Erythroblast (primary cell): ENCODE measurements at regions not wholly inside any gene's neighbourhood (a gene's known extent, or its start where the extent isn't known, plus 50 kb on each side); places are given as distances from the start of the nearest gene placed in this dataset.

Source experiments
- DNase-seq, 2 experiments: peaks; one replicate each; lab custom pipeline; 2025; lab: John Stamatoyannopoulos, UW
- GATA1 ChIP-seq: IDR thresholded peaks from 2 replicates; pipeline ENCODE4 v1.6.1; 2011; ENCODE audit warnings: low read depth, mild to moderate bottlenecking, control low read depth, low read length, moderate library complexity
- POLR2A ChIP-seq: IDR thresholded peaks from 2 replicates; pipeline ENCODE4 v1.6.1; 2011; ENCODE audit warnings: mild to moderate bottlenecking, low read length

DNA sequence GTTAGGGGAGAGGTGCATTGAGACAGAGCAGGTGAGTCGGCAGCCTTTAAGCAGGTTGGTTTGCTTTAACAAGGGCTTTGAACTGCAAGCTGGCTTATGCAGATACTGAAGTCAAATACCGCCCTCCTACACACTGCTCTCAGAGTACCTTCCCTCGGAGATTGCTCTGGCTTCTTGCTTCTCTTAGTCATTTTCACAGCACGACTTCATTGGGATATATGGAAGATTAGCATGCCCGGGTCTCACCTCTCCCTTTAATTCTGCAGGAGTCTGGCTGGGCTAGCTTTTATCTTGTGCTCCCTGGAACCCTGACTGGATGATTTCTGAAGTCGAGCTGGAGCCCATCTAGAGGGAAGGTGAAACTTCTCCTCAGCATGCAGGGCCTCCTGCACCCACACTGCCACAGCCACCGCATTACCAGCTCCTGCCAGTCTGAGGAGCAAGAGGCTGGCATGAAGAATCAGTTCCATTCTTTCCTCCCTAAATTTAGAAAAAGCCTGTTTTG is 395.5 kb upstream of the HNRNPA3 start:
- DNase-seq: no peak
- TF ChIP-seq GATA1 (no peak), POLR2A (no peak)

DNA sequence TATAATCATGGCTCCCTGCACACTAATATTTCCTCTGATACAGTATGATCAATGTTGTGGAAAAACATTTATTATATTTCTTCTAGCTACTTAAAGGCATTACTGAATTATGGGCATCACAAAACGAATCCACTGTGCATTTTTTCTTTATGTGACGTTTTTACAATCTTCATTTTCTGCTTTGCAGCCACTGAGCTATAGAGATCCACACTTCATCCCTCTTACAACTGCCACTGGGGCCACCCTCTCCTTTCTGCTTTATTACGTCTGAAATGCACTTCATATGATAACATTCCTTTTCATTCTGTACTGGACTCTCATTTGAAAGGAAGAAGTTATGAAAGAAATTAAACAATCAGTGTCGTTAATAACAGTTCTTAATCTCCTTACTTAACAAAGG is 394.5 kb upstream of the HNRNPA3 start:
- TF ChIP-seq POLR2A (no peak), GATA1 (no peak)
- no peak for DNase-seq

DNA sequence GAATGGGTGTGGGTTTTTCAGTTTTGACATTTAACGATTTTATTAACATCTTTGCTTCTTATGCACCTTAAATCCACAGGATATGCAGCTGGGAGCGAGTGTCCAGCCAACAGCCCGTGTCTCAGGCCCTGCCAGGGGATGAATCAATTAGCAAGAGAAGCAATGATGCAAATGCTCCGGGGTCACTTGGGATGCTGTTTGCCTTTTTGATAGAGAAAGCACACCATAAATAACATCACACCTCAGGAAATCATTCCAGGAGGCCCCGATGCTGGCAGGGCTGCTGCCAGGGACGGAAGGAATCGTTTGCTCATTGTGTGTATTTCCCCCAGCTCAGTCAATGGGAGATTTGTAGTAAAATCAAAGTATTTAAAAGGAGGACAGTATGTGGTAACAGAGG is 394.0 kb upstream of the HNRNPA3 start:
- DNase-seq: no peak

DNA sequence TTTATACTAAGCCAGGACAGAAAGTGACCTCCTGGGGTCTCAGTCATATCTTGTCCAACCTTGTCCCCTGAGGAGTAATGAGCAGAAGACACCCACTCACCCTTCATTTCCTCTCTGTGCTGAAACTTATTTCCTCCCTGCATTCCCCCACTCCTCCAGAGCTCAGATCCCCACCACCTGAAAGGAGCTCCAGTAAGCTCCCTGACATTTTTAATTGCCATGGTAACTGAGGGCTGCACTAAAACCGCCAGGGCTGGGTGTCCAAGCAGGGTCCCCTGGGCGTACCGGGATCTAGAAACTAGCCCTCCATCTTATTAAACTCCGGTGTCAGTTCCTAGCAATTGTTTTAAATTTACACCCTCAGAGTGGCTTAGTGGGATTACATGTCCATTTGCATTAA is 393.3 kb upstream of the HNRNPA3 start:
- DNase-seq: no peak
- TF ChIP-seq GATA1 (no peak), POLR2A (no peak)

More for the DNA sequence above, 394.0 kb upstream of the HNRNPA3 start:
- no peak for TF ChIP-seq GATA1
- no peak for TF ChIP-seq POLR2A

DNA sequence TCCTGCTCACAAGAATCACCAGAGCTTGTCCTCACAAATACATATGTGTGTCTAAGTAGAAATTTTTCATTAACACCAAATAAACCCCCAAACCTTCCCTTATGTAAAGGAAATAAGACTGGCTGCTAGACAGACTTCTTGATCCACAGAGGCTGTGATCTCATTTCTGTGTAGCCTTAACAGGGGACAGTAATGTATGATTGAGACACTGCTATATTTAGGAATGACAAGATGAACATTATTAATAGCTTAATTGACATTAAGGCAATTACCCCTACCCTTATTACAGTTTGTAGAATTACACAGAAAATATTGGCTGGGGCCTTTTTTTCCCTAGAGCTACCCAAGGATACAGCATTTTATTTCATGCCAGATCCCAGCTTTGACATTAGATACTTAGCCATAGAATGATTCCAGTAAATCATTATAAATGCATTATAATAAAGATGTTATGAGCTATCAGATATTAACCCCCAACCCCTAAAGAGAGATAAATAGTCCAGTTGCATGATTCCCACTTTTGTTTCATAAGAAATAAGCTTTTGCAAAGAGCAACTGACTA is 392.1 kb upstream of the HNRNPA3 start:
- no peak for DNase-seq
- no peak for TF ChIP-seq GATA1
- no peak for TF ChIP-seq POLR2A

DNA sequence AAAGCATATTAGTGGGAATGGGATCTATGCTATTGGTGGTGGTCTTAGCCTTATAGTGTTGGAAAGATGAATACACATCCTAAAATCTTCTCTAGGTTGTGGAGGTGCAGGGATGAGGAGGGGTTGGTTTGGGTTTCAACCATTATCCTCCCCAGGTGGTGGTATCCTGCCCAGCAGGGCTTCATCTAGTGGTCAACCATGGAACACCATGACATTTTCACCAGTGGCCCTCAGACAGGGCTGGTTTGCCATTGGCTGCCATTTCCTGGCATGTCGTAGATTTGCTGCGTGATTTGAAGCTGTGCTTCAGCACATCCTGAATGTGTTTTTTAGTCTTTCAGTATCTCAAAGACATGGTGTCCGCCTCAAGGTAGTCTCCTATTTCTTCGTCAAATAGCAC is 391.2 kb upstream of the HNRNPA3 start:
- DNase-seq: no peak
- TF ChIP-seq GATA1: no peak
- no peak for TF ChIP-seq POLR2A

DNA sequence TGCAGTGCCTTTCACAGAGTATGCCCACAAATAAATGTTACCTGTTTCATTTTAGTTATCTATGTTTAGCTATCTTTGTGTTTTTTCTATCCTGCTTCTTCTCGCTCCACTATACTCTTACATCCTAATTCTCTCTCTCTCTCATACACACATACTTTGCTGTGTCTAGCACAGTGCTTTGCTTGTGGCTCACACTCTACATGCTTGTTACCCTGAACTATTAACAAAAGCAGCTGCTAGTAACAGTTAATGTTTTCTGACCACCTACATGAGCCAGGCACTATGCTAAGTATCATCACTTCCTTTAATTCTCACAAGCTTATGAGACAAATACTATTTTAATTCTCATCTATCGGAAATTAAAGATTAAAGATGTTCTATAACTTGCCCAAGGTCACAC is 390.5 kb upstream of the HNRNPA3 start:
- no peak for DNase-seq
- no peak for TF ChIP-seq GATA1
- TF ChIP-seq POLR2A: no peak

DNA sequence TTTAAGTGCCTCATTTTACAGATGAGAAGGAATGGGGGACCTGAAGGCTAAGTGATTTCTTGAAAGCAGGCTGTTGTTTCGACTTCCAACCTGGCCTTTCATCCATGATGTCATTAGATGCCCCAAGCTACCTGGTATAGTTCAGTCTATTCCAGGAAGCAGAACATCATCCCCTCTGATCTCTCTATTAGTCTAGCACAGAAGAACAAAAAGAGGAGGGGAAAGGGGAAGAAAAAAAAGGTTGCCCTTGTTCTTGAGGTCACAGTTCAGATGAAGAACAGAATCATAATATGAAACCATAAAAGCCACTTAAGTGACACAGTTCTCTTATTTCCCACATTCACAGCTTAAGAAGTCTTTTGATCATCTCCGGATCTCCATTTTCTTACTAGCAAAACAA is 386.2 kb upstream of the HNRNPA3 start:
- no peak for DNase-seq
- TF ChIP-seq POLR2A (no peak), GATA1 (no peak)

DNA sequence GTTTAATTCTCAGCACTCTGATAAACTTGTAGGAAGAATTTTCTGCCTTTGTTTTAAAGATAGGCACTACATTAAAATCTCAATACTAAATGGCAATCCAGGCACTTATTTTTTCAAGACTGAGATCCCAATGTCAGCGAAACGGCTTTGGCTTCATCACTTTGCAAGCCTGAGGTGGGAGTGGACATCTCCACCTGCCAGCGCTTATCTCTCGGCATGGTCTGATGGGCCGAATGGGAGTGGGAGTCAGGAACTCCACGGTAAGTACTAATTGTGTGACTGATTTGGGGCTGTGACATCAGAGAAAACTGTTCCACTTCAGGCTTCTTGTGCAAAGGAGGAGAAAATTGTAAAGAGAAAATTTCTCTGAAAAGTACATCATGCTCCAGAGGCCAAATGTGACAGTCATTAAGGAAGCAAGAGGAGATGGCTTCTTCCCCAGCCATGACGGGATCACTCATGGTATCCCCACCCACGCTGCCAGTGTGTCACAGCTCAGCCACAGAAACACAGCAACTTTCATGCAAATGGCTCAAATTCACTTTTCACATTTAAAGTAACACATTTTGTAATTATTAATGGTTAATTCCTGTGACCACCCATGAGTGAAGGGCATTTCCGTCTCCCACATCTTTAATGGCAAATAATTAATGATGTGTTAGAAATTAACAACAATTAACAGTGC is 385.5 kb upstream of the HNRNPA3 start:
- TF ChIP-seq POLR2A: no peak
- TF ChIP-seq GATA1: no peak
- no peak for DNase-seq

DNA sequence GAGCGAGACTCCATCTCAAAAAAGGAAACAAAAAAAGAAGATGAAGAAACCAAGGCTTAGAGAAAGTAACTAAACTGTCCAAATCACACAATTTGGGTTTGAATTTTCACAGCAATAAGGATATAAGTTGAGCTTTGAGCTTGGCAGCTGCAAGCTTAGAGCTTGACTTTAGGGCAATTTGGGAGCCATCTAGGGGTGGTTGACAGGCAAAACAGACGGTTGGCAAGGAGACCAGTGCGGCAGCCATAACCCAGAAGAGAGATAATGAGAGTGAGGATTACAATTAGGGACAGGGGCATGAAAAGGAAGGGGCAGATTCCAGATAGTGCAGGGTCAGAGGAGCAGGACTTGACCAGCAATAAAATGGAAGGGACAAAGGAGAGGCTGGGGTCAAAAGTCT is 382.2 kb upstream of the HNRNPA3 start:
- DNase-seq: no peak
- TF ChIP-seq POLR2A: no peak
- no peak for TF ChIP-seq GATA1

DNA sequence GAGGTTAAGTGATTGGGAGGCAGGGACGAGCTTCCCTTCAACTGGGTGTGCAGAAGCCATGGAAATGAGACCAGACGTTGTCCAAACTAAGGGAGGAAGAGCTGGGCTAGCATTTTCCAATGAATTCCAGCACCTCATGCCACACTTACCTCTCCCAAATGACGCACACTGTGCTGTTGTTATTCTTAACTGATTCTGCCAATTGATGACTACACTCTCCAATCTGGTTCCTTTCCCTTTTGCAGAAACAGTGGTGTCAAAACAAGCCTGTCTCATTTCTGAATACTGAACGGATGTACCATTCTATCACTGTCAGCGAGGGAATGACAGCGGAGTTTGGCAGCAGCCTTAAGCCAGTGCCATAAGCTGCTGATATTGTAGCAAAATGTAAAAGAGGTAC is 380.5 kb upstream of the HNRNPA3 start:
- no peak for TF ChIP-seq POLR2A
- TF ChIP-seq GATA1: no peak
- DNase-seq: no peak

DNA sequence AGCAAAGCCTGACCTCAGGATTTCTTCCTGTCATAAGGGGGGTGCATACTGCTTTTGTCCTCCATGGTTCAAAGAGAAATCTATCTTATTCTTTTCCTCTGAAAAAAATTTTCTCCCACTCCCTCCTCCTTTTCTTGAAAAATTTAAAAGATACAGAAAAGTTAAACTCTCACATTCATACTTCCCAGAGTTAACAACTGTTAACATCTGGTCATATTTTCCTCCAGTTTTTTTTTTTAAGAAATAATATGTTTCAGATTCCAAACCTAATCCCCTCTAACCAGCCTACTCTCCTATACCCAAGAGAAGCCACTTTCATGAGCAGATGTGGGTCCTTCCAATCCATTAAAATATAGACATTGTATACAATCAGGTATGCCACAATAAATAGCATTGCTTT is 378.9 kb upstream of the HNRNPA3 start:
- DNase-seq: no peak
- TF ChIP-seq GATA1 (no peak), POLR2A (no peak)

DNA sequence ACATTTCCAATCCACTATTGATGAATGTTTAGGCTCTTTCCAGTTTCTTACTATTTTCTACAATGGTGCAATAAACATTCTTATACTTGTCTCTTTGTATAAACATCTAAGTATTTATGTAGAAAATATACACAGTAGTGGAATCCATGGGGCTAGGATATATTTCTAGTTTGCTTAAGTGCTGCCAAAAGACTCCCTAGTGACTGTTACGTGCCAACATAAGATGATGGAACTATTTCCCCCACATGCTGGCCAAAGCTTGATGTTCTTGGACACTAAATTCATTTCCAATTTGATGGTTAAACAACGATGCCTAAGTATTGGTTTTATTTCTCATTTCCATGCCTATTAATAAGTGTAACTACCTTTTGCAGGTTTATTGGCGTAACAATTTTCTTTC is 378.4 kb upstream of the HNRNPA3 start:
- no peak for DNase-seq
- TF ChIP-seq POLR2A (no peak), GATA1 (no peak)

DNA sequence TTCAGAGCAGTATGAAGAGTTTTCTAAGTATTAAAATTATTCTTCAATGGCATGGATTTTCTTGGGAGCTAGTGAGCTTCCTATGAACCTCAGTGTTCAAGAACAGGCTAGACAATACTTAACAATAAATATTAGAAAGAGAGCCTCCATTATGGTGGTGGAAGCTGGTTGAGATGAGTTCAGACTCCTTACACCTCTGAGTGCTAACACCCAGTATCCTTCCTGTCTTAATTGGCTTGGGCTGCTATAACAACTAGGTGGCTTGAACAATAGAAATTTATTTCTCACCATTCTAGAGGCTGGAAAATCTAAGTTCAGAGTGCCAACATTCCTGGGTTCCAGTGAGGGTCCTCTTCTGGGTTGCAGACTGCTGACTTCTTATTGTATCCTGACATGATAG is 369.4 kb upstream of the HNRNPA3 start:
- no peak for DNase-seq
- TF ChIP-seq GATA1: no peak
- TF ChIP-seq POLR2A: no peak

DNA sequence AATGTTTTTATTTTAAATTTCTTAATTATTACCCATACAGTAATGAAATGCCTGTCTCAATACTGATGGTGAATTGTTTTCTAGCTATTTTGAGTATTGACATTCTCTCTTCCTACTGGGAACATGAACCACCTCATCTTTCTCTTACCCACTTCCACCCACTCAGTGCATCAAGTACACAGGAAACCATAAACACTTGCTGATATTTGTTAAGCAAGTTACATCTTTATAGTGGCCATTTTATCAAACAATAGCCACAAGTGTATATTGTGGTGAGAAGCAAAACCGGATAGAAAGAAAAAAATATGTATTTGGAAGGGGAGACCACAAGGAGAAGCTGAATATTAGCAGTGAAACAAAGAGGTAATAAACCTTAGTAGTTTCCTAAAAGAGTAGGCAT is 368.1 kb upstream of the HNRNPA3 start:
- TF ChIP-seq GATA1: no peak
- no peak for TF ChIP-seq POLR2A
- DNase-seq: no peak
